Prostate gland (tissue), 2 donors: ENCODE measurements at regions not wholly inside any gene's neighbourhood (a gene's known extent, or its start where the extent isn't known, plus 50 kb on each side); places are given as distances from the start of the nearest gene placed in this dataset.

Experiments
- POLR2A ChIP-seq: fragments of 450-650 bp; IDR thresholded peaks from one replicate; pipeline ENCODE4 v1.6.1; 2016; ENCODE audit warnings: antibody characterized with exemption, mild to moderate bottlenecking
- TF ChIP-seq, protein P1 (sequence below), 4 experiments: fragments of 200-600 bp in 2 of 4; fragments of 450-650 bp in 2 of 4; sonication (generic) in 2 of 4; IDR thresholded peaks; 1 replicate in 3 of 4; 2 replicates in 1 of 4; pipeline ENCODE4 v1.5.1; 2016 to 2019; ENCODE audit warnings: antibody characterized with exemption in 4 of 4, mild to moderate bottlenecking in 2 of 4, moderate library complexity in 2 of 4

DNA sequence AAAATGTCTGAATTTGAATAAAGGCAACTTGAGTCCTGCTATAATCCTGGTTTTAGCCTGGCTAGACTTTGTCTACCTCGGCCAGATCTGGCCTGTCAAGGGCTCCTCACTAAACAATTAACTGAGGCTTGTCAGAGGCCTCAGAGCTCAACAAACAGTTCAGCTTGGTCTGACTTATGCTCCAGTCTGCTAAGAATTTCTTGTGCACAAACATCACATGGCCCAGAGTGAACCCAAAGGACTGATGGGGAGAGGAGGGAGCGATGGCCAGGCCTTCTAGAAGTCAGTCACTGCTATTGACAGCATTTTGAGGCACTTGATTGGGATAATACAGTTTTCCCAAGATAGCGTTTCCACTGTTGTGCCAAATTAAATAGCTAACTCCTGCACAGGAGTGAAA lies 555.1 kb upstream of the ID2 start:
- no peak for TF ChIP-seq POLR2A
- TF ChIP-seq, protein P1, sequence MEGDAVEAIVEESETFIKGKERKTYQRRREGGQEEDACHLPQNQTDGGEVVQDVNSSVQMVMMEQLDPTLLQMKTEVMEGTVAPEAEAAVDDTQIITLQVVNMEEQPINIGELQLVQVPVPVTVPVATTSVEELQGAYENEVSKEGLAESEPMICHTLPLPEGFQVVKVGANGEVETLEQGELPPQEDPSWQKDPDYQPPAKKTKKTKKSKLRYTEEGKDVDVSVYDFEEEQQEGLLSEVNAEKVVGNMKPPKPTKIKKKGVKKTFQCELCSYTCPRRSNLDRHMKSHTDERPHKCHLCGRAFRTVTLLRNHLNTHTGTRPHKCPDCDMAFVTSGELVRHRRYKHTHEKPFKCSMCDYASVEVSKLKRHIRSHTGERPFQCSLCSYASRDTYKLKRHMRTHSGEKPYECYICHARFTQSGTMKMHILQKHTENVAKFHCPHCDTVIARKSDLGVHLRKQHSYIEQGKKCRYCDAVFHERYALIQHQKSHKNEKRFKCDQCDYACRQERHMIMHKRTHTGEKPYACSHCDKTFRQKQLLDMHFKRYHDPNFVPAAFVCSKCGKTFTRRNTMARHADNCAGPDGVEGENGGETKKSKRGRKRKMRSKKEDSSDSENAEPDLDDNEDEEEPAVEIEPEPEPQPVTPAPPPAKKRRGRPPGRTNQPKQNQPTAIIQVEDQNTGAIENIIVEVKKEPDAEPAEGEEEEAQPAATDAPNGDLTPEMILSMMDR (IDR thresholded peaks at IDR 0.05), result no peak
